ENCODE measurements at regions not wholly inside any gene's neighbourhood (a gene's known extent, or its start where the extent isn't known, plus 50 kb on each side); places are given as distances from the start of the nearest gene placed in this dataset.

DNA sequence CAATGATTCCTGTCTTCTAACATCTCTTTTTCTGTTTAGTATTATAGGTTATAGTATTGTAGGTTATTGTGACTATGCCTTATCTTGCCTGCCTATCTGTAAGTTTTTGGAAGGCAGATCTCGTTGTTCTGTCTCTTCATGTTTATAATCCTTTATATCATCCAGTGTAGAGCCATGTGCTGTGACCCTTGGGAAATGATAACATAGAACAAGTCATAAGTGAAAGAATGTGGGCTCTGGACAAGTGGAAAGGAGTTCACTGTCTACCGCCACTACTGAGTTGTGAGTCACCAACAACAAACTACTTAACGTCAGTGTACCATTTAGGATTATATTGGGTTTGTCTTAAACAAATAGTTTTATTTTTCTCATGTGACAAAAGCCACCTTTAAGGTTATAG, 139.3 kb downstream of the LYPLAL1 start:
- peak; percentile 90 for DNase-seq (ENCODE audit: insufficient read length, low spot score, missing footprints)
- peak overlapping the region; percentile 57 for H3K27ac ChIP-seq (ENCODE audit: low read depth, low read length)
- peak overlapping the region; percentile 32 for H3K4me2 ChIP-seq (ENCODE audit: insufficient read depth, low read length)

DNA sequence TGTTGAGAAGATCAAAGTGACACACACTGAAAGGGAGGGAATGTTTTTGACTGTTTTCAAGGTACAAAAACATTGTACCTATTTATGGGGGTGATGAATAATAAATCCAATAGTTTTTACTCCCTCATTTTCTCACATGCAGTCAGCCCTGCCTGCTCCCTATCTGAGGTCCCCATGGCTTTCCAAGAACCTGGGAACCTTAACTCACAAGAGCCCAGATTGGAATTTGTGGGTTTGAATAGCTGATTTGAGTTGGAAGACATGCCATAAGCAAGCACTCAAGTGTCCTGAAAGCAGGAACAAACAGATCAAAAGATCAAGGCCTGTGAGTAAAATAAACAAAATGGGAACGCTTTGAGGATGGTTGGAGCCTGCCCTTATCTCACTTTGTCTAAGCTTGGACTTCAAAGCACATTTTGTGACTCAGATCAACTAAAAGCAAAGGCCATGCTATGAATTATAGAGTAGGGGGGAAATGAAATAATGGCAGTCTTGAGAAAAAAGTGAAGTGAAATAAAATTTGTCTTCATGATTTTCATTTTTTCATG, 136.6 kb downstream of the LYPLAL1 start:
- TF ChIP-seq, protein P1, sequence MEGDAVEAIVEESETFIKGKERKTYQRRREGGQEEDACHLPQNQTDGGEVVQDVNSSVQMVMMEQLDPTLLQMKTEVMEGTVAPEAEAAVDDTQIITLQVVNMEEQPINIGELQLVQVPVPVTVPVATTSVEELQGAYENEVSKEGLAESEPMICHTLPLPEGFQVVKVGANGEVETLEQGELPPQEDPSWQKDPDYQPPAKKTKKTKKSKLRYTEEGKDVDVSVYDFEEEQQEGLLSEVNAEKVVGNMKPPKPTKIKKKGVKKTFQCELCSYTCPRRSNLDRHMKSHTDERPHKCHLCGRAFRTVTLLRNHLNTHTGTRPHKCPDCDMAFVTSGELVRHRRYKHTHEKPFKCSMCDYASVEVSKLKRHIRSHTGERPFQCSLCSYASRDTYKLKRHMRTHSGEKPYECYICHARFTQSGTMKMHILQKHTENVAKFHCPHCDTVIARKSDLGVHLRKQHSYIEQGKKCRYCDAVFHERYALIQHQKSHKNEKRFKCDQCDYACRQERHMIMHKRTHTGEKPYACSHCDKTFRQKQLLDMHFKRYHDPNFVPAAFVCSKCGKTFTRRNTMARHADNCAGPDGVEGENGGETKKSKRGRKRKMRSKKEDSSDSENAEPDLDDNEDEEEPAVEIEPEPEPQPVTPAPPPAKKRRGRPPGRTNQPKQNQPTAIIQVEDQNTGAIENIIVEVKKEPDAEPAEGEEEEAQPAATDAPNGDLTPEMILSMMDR (IDR thresholded peaks at IDR 0.05; ENCODE audit: extremely low read depth, low read depth, low read length) = no peak
- Histone ChIP-seq H3K27ac (ENCODE audit: low read depth, low read length) (no peak overlapping the region), H3K4me3 (ENCODE audit: insufficient read depth, low read length) (no peak overlapping the region), H2AFZ (ENCODE audit: low read length) (no peak overlapping the region), H3K79me2 (ENCODE audit: insufficient read depth, low read length) (no peaks in the 10 kb centered on the region), H4K20me1 (ENCODE audit: insufficient read depth, low read length) (no peaks in the 10 kb centered on the region), H3K27me3 (ENCODE audit: insufficient read depth, low read length) (no peaks in the 10 kb centered on the region), H3K9me3 (ENCODE audit: low read depth, low read length) (no peaks in the 10 kb centered on the region), H3K4me2 (ENCODE audit: insufficient read depth, low read length) (no peak overlapping the region), H3K4me1 (ENCODE audit: insufficient read depth, low read length) (peaks cover 10% of the 10 kb centered on the region), H3K36me3 (ENCODE audit: insufficient read depth, low read length) (no peaks in the 10 kb centered on the region)
- no peak for DNase-seq (ENCODE audit: insufficient read length, low spot score, missing footprints)

More for the DNA sequence above, 139.3 kb downstream of the LYPLAL1 start:
- Histone ChIP-seq H4K20me1 (ENCODE audit: insufficient read depth, low read length) (no peaks in the 10 kb centered on the region), H3K27me3 (ENCODE audit: insufficient read depth, low read length) (no peaks in the 10 kb centered on the region), H3K79me2 (ENCODE audit: insufficient read depth, low read length) (no peaks in the 10 kb centered on the region), H3K9me3 (ENCODE audit: low read depth, low read length) (peaks cover 2% of the 10 kb centered on the region), H3K4me3 (ENCODE audit: insufficient read depth, low read length) (no peak overlapping the region), H2AFZ (ENCODE audit: low read length) (no peak overlapping the region), H3K36me3 (ENCODE audit: insufficient read depth, low read length) (no peaks in the 10 kb centered on the region), H3K4me1 (ENCODE audit: insufficient read depth, low read length) (peaks cover 10% of the 10 kb centered on the region)
- TF ChIP-seq, protein P1 (IDR thresholded peaks at IDR 0.05; ENCODE audit: extremely low read depth, low read depth, low read length) = no peak

DNA sequence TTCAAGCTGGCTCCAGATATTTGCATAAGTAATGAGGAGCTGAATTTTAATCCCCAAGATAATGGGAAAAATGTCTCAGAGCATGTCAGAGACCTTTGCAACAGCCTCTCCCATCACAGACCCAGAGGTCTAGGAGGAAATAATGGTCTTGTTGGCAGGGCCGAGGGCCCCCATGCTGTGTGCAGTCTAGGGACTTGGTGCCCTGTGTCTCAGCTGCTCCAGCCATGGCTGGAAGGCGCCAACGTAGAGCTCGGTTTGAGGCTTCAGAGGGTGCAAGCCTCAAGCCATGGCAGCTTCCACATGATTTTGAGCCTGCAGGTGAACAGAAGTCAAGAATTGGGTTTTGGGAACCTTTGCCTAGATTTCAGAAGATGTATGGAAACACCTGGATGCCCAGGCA, 134.7 kb downstream of the LYPLAL1 start:
- TF ChIP-seq, protein P1 (IDR thresholded peaks at IDR 0.05; ENCODE audit: extremely low read depth, low read depth, low read length) = no peak
- H3K79me2 ChIP-seq (ENCODE audit: insufficient read depth, low read length) = no peaks in the 10 kb centered on the region
- no peak overlapping the region for H3K4me2 ChIP-seq (ENCODE audit: insufficient read depth, low read length)
- H3K4me3 ChIP-seq (ENCODE audit: insufficient read depth, low read length) = no peak overlapping the region
- H3K9me3 ChIP-seq (ENCODE audit: low read depth, low read length) = no peaks in the 10 kb centered on the region
- H3K27ac ChIP-seq (ENCODE audit: low read depth, low read length) = no peak overlapping the region
- H2AFZ ChIP-seq (ENCODE audit: low read length) = no peak overlapping the region
- H3K36me3 ChIP-seq (ENCODE audit: insufficient read depth, low read length) = no peaks in the 10 kb centered on the region
- peaks cover 28% of the 10 kb centered on the region for H3K4me1 ChIP-seq (ENCODE audit: insufficient read depth, low read length)
- DNase-seq (ENCODE audit: insufficient read length, low spot score, missing footprints) = no peak
- H3K27me3 ChIP-seq (ENCODE audit: insufficient read depth, low read length) = no peaks in the 10 kb centered on the region
- H4K20me1 ChIP-seq (ENCODE audit: insufficient read depth, low read length) = no peaks in the 10 kb centered on the region

- DNase-seq (ENCODE audit: insufficient read length, low spot score, missing footprints) = peak; percentile 62
- peak overlapping the region; percentile 36 for H3K4me3 ChIP-seq (ENCODE audit: insufficient read depth, low read length)
Observed at GRCh38 chr1:219304227-219305226, 130.8 kb downstream of the LYPLAL1 start.

More at GRCh38 chr1:219304227-219305226, 130.8 kb downstream of the LYPLAL1 start:
- Histone ChIP-seq H3K79me2 (ENCODE audit: insufficient read depth, low read length) (no peaks in the 10 kb centered on the region), H3K9me3 (ENCODE audit: low read depth, low read length) (no peaks in the 10 kb centered on the region), H3K36me3 (ENCODE audit: insufficient read depth, low read length) (no peaks in the 10 kb centered on the region), H3K4me1 (ENCODE audit: insufficient read depth, low read length) (peaks cover 32% of the 10 kb centered on the region), H3K27ac (ENCODE audit: low read depth, low read length) (peak overlapping the region; percentile 89), H4K20me1 (ENCODE audit: insufficient read depth, low read length) (no peaks in the 10 kb centered on the region), H3K4me2 (ENCODE audit: insufficient read depth, low read length) (peak overlapping the region; percentile 71), H2AFZ (ENCODE audit: low read length) (no peak overlapping the region), H3K27me3 (ENCODE audit: insufficient read depth, low read length) (no peaks in the 10 kb centered on the region)
- TF ChIP-seq, protein P1 (IDR thresholded peaks at IDR 0.05; ENCODE audit: extremely low read depth, low read depth, low read length) = peak; percentile 14
